Fibroblast of lung (primary cell): ENCODE measurements at regions not wholly inside any gene's neighbourhood (a gene's known extent, or its start where the extent isn't known, plus 50 kb on each side); places are given as distances from the start of the nearest gene placed in this dataset.

ENCODE experiments used
- DNase-seq, 2 donors: peaks; one replicate each; pipeline versions ENCODE4 v3.0.0 to v3.0.0-alpha.2; 2010; ENCODE audit warnings: low read depth in 2 of 2
- H2AFZ ChIP-seq: 2 replicates; pipeline ENCODE4 v1.5.1; 2012; ENCODE audit warnings: low read length, control low read depth, inconsistent platforms
- H3K27ac ChIP-seq: 2 replicates; pipeline ENCODE4 v1.5.1; 2011; ENCODE audit warnings: low read length, control low read depth; ENCODE audit not compliant: insufficient read depth
- H3K27me3 ChIP-seq: 2 replicates; pipeline ENCODE4 v1.5.1; 2011; ENCODE audit warnings: mild to moderate bottlenecking, low read length; ENCODE audit not compliant: control insufficient read depth, insufficient read depth
- H3K36me3 ChIP-seq: 2 replicates; pipeline ENCODE4 v1.5.1; 2011; ENCODE audit warnings: low read length; ENCODE audit not compliant: control insufficient read depth, insufficient read depth
- H3K4me1 ChIP-seq: 2 replicates; pipeline ENCODE4 v1.5.1; 2011; ENCODE audit warnings: low read length; ENCODE audit not compliant: control insufficient read depth, insufficient read depth; ENCODE audit errors: extremely low read depth
- H3K4me2 ChIP-seq: 2 replicates; pipeline ENCODE4 v1.5.1; 2011; ENCODE audit warnings: low read length, control low read depth; ENCODE audit not compliant: insufficient read depth; ENCODE audit errors: extremely low read depth
- H3K4me3 ChIP-seq, 4 experiments: fragments of 200-600 bp in 1 of 4; sonication (generic) in 1 of 4; replicated peaks in 1 of 4; 2 replicates each; pipeline ENCODE4 v1.5.1; 2011 to 2016; ENCODE audit warnings: low read length in 4 of 4, low read depth in 3 of 4, mild to moderate bottlenecking in 3 of 4, control low read depth in 2 of 4, inconsistent platforms in 1 of 4, mixed read lengths in 1 of 4; ENCODE audit not compliant: insufficient read depth in 1 of 4; ENCODE audit errors: control extremely low read depth in 1 of 4
- H3K79me2 ChIP-seq: 2 replicates; pipeline ENCODE4 v1.5.1; 2012; ENCODE audit warnings: mild to moderate bottlenecking, low read length, inconsistent platforms; ENCODE audit not compliant: control insufficient read depth, insufficient read depth
- H3K9ac ChIP-seq: 2 replicates; pipeline ENCODE4 v1.5.1; 2011; ENCODE audit warnings: mild to moderate bottlenecking, low read length, control low read depth; ENCODE audit not compliant: insufficient read depth
- H3K9me3 ChIP-seq: 2 replicates; pipeline ENCODE4 v1.5.1; 2012; ENCODE audit warnings: low read depth, low read length; ENCODE audit not compliant: control insufficient read depth, insufficient read depth
- H4K20me1 ChIP-seq: 2 replicates; pipeline ENCODE4 v1.5.1; 2011; ENCODE audit warnings: low read length; ENCODE audit not compliant: control insufficient read depth, insufficient read depth; ENCODE audit errors: extremely low read depth
- EZH2 ChIP-seq: IDR thresholded peaks from 2 replicates; pipeline ENCODE4 v1.5.1; 2012; ENCODE audit warnings: low read length, control low read depth, mild to moderate bottlenecking; ENCODE audit errors: missing control alignments
- TF ChIP-seq, protein P1 (sequence below), 2 donors: IDR thresholded peaks in 1 of 2; conservative IDR thresholded peaks in 1 of 2; 1 replicate in 1 of 2; 2 replicates in 1 of 2; pipeline ENCODE4 v1.5.1; 2011 to 2012; ENCODE audit warnings: low read length in 2 of 2, control low read depth in 1 of 2, inconsistent platforms in 1 of 2, low read depth in 1 of 2, mild to moderate bottlenecking in 1 of 2

- Histone ChIP-seq H3K27ac (no peak overlapping the region), H2AFZ (no peak overlapping the region), H3K9me3 (no peaks in the 10 kb centered on the region), H3K4me3 (no peak overlapping the region), H3K36me3 (no peaks in the 10 kb centered on the region), H3K27me3 (no peaks in the 10 kb centered on the region), H3K4me1 (no peaks in the 10 kb centered on the region), H3K4me2 (no peak overlapping the region), H3K9ac (no peak overlapping the region), H3K79me2 (no peaks in the 10 kb centered on the region), H4K20me1 (no peaks in the 10 kb centered on the region)
- no peak for DNase-seq
- no peak for TF ChIP-seq EZH2
- TF ChIP-seq, protein P1, sequence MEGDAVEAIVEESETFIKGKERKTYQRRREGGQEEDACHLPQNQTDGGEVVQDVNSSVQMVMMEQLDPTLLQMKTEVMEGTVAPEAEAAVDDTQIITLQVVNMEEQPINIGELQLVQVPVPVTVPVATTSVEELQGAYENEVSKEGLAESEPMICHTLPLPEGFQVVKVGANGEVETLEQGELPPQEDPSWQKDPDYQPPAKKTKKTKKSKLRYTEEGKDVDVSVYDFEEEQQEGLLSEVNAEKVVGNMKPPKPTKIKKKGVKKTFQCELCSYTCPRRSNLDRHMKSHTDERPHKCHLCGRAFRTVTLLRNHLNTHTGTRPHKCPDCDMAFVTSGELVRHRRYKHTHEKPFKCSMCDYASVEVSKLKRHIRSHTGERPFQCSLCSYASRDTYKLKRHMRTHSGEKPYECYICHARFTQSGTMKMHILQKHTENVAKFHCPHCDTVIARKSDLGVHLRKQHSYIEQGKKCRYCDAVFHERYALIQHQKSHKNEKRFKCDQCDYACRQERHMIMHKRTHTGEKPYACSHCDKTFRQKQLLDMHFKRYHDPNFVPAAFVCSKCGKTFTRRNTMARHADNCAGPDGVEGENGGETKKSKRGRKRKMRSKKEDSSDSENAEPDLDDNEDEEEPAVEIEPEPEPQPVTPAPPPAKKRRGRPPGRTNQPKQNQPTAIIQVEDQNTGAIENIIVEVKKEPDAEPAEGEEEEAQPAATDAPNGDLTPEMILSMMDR (conservative IDR thresholded peaks at IDR 0.05 in 1 of 2, IDR thresholded peaks at IDR 0.05 in 1 of 2; ENCODE audit: low read depth in 1 of 2, low read length in 2 of 2) = no peak
Measured at GRCh38 chr18:4765401-4765800, 310.3 kb upstream of the DLGAP1 start.

DNA sequence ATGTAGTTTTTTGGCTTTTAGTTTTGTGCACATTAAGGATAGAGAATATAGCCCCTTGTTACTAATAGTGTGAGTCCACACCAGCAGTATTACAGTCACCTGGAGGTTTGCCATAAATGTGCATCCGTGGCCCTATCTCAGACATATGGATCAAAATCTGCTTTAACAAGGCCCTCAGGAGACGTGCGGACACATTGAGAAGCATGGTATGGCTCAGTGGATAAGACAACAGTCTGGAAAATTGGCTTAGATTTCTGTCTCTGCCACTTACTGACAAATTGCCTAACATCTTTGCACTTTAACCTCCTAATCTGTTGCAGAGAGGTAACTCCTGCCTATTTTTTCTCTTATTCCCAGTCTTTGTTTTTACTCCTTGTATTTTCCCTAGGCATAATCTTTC lies 307.2 kb upstream of the DLGAP1 start:
- Histone ChIP-seq H3K4me2 (no peak overlapping the region), H3K27me3 (no peaks in the 10 kb centered on the region), H3K4me3 (no peak overlapping the region), H4K20me1 (no peaks in the 10 kb centered on the region), H3K79me2 (no peaks in the 10 kb centered on the region), H3K36me3 (no peaks in the 10 kb centered on the region), H3K9me3 (no peaks in the 10 kb centered on the region), H3K9ac (no peak overlapping the region), H3K4me1 (no peaks in the 10 kb centered on the region), H2AFZ (no peak overlapping the region), H3K27ac (no peak overlapping the region)
- DNase-seq = no peak
- TF ChIP-seq EZH2 = no peak
- TF ChIP-seq, protein P1 (conservative IDR thresholded peaks at IDR 0.05 in 1 of 2, IDR thresholded peaks at IDR 0.05 in 1 of 2; ENCODE audit: low read depth in 1 of 2, low read length in 2 of 2) = no peak

- Histone ChIP-seq H3K9ac (no peak overlapping the region), H3K4me2 (no peak overlapping the region), H3K27ac (no peak overlapping the region), H2AFZ (no peak overlapping the region), H3K4me3 (no peak overlapping the region), H3K27me3 (no peaks in the 10 kb centered on the region), H3K4me1 (no peaks in the 10 kb centered on the region), H4K20me1 (no peaks in the 10 kb centered on the region), H3K9me3 (no peaks in the 10 kb centered on the region), H3K79me2 (no peaks in the 10 kb centered on the region), H3K36me3 (no peaks in the 10 kb centered on the region)
- DNase-seq = no peak
- no peak for TF ChIP-seq EZH2
- TF ChIP-seq, protein P1 (conservative IDR thresholded peaks at IDR 0.05 in 1 of 2, IDR thresholded peaks at IDR 0.05 in 1 of 2; ENCODE audit: low read depth in 1 of 2, low read length in 2 of 2) = no peak
Measured at GRCh38 chr18:4758980-4759379, 303.9 kb upstream of the DLGAP1 start.
